ENCODE measurements at regions not wholly inside any gene's neighbourhood (a gene's known extent, or its start where the extent isn't known, plus 50 kb on each side); places are given as distances from the start of the nearest gene placed in this dataset.

GRCh38 chr4:36568575-36568974 lies 287.2 kb downstream of the DTHD1 start:
- FAIRE-seq (no peak), ATAC-seq (no peak), DNase-seq (ENCODE audit: extremely low read depth in 1 of 4, low spot score in 3 of 4) (no peak)
- WGBS (ENCODE audit: insufficient coverage, low coverage, missing lambda C conversion rate): 12% methylated on average over 3 of the region's 3 CpGs
- Histone ChIP-seq H3K4me2 (ENCODE audit: insufficient read depth, low read length) (no peak overlapping the region), H3K27ac (ENCODE audit: extremely low read depth, low read depth, low read length) (no peak overlapping the region), H3K9me1 (ENCODE audit: control insufficient read depth, insufficient read depth, low read length) (no peaks in the 10 kb centered on the region), H4K20me1 (replicated peaks; ENCODE audit: control insufficient read depth, insufficient read depth, low read length) (no peaks in the 10 kb centered on the region), H3K79me2 (ENCODE audit: control insufficient read depth, insufficient read depth, low read length) (no peaks in the 10 kb centered on the region), H3K4me3 (no peak overlapping the region), H3K27me3 (ENCODE audit: control insufficient read depth in 2 of 2, insufficient read depth in 2 of 2, low read length in 2 of 2) (no peaks in the 10 kb centered on the region), H2AFZ (ENCODE audit: low read depth, low read length) (no peak overlapping the region), H3K4me1 (replicated peaks in 1 of 2; ENCODE audit: control insufficient read depth in 2 of 2, insufficient read depth in 2 of 2, low read length in 2 of 2) (no peaks in the 10 kb centered on the region), H3K9me3 (replicated peaks; ENCODE audit: control insufficient read depth, insufficient read depth, low read depth, low read length) (peaks cover 1% of the 10 kb centered on the region; the same call in 1 of the 2 replicates), H3K36me3 (ENCODE audit: control insufficient read depth, insufficient read depth, low read length) (no peaks in the 10 kb centered on the region), H3K9ac (ENCODE audit: insufficient read depth in 1 of 2, low read depth in 2 of 2, low read length in 2 of 2) (no peak overlapping the region)
- intact Hi-C loops (cut with micrococcal nuclease) (no loop called here), in situ Hi-C loops (cut with MboI) (no loop called here)
- ChIA-PET CTCF (ENCODE audit: low intra/inter-chr PET ratio) (interaction anchor here (0.7 kb wide), 1 partner anchor 101 kb away, joined by 3 read pairs; no protein-coding TSS in a partner anchor), POLR2A (no interaction called here)
- TF ChIP-seq HOXB6 (CRISPR knock-in tag; IDR thresholded peaks at IDR 0.05; ENCODE audit: borderline replicate concordance) (no peak), SNRNP70 (optimal IDR thresholded peaks at IDR 0.05; ENCODE audit: low read depth, low read length) (no peak), POLR2G (IDR thresholded peaks at IDR 0.05; ENCODE audit: low read depth, low read length) (no peak), GATAD2B (IDR thresholded peaks at IDR 0.05; ENCODE audit: borderline replicate concordance) (no peak), CTCF (IDR thresholded peaks at IDR 0.05 in 2 of 3, conservative IDR thresholded peaks at IDR 0.05 in 1 of 3; ENCODE audit: insufficient read depth in 2 of 3, low read depth in 1 of 3, low read length in 3 of 3) (no peak), HNRNPUL1 (IDR thresholded peaks at IDR 0.05; ENCODE audit: low read length) (no peak), LCOR (CRISPR knock-in tag; IDR thresholded peaks at IDR 0.05) (no peak), HIVEP1 (CRISPR knock-in tag; IDR thresholded peaks at IDR 0.05) (no peak), ZNF395 (CRISPR knock-in tag; IDR thresholded peaks at IDR 0.05) (no peak), KLF6 (CRISPR knock-in tag; IDR thresholded peaks at IDR 0.05; ENCODE audit: borderline replicate concordance) (no peak), HBP1 (CRISPR knock-in tag; IDR thresholded peaks at IDR 0.05) (no peak)
- no TSS peak for BruUV-seq (replicated peaks)
